NB4 (cell line): ENCODE measurements at regions not wholly inside any gene's neighbourhood (a gene's known extent, or its start where the extent isn't known, plus 50 kb on each side); places are given as distances from the start of the nearest gene placed in this dataset.

Experiments used
- DNase-seq: peaks from one replicate; pipeline ENCODE4 v3.0.0; 2010; ENCODE audit warnings: low read depth
- H3K4me3 ChIP-seq: one replicate; pipeline ENCODE4 v1.5.1; 2011; ENCODE audit warnings: mild to moderate bottlenecking, low read depth, low read length, moderate library complexity
- MYC ChIP-seq: IDR thresholded peaks from 2 replicates; pipeline ENCODE4 v1.6.1; 2011; ENCODE audit warnings: low read depth, low read length
- POLR2A ChIP-seq: IDR thresholded peaks from 2 replicates; pipeline ENCODE4 v1.6.1; 2011; ENCODE audit warnings: mild to moderate bottlenecking; ENCODE audit not compliant: insufficient read length; ENCODE audit errors: extremely low read depth
- TF ChIP-seq, protein P1 (sequence below): IDR thresholded peaks from one replicate; pipeline ENCODE4 v1.5.1; 2012; ENCODE audit warnings: low read depth, low read length
- TF ChIP-seq, protein P2 (sequence below): IDR thresholded peaks from 2 replicates; pipeline ENCODE4 v1.6.1; 2011; ENCODE audit warnings: low read depth, low read length

DNA sequence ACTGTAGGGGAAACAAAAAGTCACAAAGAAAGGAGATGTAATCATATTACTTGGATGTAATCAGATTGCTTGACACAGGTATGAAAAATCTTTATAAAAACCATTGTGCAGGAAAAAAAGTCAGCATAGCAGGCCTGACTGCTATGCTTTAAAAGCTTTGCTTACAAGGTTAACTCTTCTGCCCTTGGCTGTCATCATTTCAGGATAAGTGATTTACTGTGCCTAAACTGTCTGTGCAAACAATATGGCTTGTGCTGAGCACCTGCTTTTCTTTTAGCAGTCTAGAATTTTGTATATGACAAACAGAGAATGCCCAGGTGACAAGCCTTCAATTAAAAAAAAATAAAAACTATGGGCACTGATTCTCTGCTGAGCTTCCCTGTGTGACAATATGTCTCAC, 63.8 kb upstream of the PLEKHG7 start:
- TF ChIP-seq, protein P1, sequence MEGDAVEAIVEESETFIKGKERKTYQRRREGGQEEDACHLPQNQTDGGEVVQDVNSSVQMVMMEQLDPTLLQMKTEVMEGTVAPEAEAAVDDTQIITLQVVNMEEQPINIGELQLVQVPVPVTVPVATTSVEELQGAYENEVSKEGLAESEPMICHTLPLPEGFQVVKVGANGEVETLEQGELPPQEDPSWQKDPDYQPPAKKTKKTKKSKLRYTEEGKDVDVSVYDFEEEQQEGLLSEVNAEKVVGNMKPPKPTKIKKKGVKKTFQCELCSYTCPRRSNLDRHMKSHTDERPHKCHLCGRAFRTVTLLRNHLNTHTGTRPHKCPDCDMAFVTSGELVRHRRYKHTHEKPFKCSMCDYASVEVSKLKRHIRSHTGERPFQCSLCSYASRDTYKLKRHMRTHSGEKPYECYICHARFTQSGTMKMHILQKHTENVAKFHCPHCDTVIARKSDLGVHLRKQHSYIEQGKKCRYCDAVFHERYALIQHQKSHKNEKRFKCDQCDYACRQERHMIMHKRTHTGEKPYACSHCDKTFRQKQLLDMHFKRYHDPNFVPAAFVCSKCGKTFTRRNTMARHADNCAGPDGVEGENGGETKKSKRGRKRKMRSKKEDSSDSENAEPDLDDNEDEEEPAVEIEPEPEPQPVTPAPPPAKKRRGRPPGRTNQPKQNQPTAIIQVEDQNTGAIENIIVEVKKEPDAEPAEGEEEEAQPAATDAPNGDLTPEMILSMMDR, result no peak
- TF ChIP-seq POLR2A, result no peak
- H3K4me3 ChIP-seq, result no peak overlapping the region
- DNase-seq, result no peak

DNA sequence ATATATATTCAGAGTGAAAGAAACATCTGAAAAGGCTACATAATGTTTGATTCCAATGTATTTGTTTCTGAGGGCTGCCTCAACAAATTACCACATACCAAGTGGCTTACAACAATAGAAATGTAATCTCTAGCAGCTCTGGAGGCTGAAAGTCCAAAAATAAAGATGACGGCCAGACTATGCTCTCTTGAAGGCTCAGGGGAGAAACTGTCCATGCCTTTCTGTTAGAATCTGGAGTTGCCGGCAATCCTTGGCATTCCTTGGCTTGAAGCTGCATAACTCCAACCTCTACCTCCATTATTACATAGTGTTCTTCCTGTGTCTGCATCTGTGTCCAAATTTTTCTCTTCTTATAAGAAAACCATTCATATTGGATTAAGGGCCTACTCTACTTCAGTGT, 68.1 kb upstream of the PLEKHG7 start:
- DNase-seq, result no peak
- no peak overlapping the region for H3K4me3 ChIP-seq
- TF ChIP-seq, protein P2, sequence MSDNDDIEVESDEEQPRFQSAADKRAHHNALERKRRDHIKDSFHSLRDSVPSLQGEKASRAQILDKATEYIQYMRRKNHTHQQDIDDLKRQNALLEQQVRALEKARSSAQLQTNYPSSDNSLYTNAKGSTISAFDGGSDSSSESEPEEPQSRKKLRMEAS, result no peak
- TF ChIP-seq MYC, result no peak
- TF ChIP-seq, protein P1, result no peak
- TF ChIP-seq POLR2A, result no peak

DNA sequence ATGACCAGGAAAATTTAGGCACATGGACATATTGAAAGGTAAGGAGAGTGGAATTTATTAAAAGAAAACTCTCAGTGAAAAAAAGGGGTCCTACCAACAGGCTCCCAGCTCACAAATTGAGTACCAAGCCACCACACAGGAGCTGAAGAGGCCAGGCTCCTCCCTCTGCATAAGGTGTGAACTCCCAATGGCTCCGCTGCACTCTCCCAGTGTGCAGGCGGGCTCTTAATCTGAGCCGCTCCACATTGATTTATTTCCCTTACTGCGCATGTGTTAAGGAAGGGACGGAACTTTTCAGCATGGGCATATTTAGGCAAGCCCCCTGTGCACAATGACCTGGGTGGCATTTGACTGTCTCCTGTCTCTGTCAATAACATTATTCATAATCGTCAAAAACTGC, 68.6 kb upstream of the PLEKHG7 start:
- TF ChIP-seq, protein P2, result no peak
- TF ChIP-seq POLR2A, result no peak
- DNase-seq, result no peak
- no peak overlapping the region for H3K4me3 ChIP-seq

DNA sequence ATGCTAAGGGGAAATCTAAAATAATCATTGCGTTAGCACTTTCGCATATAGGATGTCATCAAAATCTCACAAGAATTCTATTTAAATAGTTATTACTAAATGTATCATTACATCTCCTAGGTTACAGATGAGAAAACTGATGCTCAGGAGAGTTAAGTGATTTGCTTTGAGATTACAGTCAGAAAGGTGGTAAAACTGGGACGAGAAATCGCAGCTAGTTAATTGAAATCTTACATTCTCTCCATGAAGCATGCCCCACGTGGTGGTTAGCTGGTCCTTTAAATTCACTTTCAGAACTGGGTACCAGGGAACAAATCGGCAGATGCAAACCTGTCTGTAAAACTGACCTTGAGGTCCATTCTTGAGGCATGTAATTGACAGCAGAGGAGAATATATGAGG, 71.8 kb upstream of the PLEKHG7 start:
- no peak overlapping the region for H3K4me3 ChIP-seq
- no peak for DNase-seq
- no peak for TF ChIP-seq POLR2A
- TF ChIP-seq, protein P2, result no peak
- no peak for TF ChIP-seq MYC
- TF ChIP-seq, protein P1, result no peak

DNA sequence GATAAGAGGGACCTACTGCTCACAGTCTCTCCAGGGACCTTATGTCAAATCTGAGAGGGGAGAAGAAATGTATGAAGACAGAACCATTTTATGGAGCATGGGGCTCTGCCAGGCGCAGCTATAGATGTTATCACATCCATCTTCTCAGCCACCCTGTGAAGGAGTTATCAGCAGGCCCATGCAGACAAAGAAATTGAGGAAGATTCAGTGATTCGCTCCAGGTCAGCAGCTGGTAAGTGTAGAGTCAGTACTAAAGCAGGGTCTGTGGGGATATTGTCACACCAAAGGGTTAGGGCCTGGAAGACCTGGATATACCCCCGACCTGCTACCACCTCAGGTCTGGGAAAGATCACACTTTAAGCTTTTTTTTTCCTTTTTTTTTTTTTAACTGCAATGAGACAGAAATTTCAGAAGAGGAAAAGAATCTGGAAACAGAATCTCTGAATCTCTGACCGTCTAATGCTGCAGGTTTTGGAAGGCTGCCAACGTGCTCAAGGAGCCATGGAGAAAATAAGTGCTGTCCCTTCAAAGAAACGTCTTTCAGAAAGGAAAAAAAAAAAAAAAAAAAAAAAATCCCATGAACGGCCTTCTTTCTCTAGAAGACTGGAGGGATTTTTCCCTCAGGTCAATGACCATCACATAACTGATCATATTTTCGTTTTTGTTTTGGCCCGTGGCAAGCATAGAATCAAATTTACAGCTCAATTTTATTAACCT, 73.3 kb upstream of the PLEKHG7 start:
- no peak for DNase-seq
- no peak overlapping the region for H3K4me3 ChIP-seq
- no peak for TF ChIP-seq MYC
- TF ChIP-seq, protein P1, result no peak
- no peak for TF ChIP-seq POLR2A
- TF ChIP-seq, protein P2, result no peak

DNA sequence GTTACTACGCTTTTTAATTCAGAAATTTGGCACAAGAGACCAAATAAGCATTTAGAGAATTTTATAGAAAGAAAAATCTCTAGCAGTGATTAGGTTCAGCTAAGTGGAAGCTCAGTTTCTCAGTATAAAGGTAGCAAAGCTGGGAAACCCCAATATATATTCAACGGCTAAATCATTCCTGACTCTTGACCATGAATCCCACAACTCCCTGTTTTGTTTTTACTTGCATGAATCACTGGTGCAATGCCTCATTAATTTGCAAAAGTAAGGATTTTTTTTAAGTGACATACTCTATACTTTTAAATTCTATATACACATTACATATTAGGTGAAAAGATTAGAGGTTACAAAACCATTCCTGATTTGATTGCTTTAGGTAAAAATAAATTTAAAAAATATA, 74.3 kb upstream of the PLEKHG7 start:
- H3K4me3 ChIP-seq, result no peak overlapping the region
- DNase-seq, result no peak
- TF ChIP-seq POLR2A, result no peak
- TF ChIP-seq MYC, result no peak
- TF ChIP-seq, protein P1, result no peak
- TF ChIP-seq, protein P2, result no peak
